ENCODE measurements at regions not wholly inside any gene's neighbourhood (a gene's known extent, or its start where the extent isn't known, plus 50 kb on each side); places are given as distances from the start of the nearest gene placed in this dataset.
"Not testable (repeated sequence)": the region's sequence is repeated elsewhere in the genome, so short reads cannot be mapped to it uniquely, and the experiment has no call there.

DNA sequence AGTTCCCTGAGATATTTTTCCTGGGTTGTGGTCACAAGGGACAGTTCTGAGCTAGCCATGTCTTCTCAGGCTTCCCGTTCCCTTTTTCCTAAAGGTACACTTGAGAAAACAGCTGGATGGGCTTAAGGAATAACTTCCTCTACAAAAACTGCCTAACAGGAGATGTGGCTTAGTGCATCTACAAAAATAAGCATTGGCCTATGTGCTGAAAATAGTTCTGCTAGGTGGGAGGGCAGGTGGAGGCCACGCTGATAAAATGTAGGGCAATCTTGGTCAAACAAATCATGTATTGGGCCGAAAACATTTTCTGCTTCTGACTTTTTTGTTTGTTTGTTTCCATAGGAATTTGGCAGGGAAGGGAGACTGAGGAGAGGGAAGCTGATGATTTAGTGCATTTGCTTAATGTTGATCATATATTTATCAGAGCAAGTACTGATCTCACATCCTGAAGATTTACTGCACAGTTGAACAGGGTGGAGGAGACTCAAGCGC is 409.4 kb upstream of the FZD8 start:
- DNase-seq (ENCODE audit: low spot score) = no peak

DNA sequence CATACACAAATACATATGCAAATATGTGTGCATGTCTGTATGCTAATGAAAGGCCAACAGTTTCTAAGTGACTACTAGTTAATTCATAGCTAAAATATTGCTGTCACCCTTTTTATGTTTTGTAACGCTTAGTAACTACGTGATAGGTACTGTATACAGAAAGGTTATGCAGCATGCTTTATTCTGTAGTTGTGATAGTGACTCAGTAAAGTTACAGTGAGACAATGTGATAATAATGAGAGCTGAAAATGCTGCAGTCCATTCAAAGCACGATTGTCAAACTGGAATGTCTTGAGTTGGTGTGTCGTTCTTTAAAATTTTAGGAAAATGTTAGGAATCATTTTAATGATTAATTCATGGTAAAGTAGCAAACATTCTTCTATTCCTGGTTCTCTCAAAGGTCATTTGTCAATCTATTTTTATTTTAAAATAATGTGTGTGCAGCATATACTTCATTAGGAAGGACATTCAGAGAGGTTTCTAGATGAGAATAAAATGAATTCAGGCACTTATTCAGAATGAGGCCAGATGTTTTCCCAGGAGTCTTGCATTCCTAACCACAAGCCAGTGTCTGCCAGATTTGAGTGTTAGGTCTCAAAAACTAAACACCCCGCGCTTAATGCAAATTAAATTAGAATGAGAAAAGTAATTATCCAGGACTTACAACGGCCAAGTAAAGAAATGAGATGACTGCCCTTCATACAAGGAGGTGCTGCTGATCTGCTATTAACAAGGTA is 408.8 kb upstream of the FZD8 start:
- DNase-seq (ENCODE audit: low spot score) = no peak

DNA sequence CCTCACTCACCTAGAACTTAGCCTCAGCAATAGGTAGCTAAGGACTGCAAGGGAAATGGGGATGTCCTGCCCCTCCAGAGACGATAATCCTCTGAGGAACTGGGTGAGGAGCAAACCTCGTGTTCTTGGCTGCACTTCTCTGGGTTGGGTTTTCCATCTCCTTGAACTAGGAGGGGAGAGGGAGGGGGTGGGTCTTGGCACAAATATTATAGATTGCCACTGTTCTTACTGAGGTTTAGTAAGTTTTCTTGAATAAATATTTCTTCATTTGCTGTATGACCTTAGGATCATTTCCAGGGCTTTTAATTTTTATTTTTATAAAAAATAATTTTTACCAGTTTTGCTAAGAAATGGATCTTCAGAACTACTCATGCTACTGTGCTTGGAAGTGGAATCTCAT is 406.7 kb upstream of the FZD8 start:
- DNase-seq (ENCODE audit: low spot score) = no peak

DNA sequence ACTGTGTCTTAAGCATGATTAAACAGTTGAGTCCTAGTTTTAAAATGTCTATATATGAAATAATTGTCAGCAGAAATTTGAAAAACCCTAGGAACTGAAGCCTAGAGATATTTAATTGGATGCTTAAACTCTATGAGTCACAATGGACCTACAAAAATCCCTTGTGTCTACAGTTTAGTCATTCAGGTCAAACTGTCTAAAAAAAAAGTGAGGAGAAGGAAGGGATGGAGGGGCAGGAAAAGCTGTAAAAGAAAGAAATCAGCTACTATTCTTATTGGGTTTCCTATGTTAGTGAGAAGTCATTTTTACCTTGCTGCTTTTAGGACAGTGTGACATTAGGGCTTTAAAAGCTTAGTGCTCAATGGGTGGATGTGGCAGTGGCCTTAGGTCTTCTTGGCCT is 406.1 kb upstream of the FZD8 start:
- no peak for DNase-seq (ENCODE audit: low spot score)

DNA sequence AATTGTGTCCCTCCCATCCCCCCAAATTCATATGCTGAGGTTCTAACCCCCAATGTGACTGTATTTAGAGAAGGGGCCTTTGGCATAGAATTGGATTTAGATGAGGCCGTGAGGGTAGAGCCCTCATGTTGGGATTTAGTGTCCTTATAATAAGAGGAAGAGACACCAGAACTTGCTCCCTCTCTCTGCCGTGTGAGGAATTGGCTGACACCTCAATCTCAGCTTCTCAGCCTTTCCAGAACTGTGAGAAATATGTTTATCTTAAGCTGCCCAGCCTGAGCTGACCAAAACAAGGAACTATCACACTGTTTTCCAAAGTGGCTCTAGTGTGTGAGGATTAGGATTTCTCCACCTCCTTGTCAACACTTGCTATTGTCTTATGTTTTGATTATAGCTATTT is 400.0 kb upstream of the FZD8 start:
- DNase-seq (ENCODE audit: low spot score) = no peak

DNA sequence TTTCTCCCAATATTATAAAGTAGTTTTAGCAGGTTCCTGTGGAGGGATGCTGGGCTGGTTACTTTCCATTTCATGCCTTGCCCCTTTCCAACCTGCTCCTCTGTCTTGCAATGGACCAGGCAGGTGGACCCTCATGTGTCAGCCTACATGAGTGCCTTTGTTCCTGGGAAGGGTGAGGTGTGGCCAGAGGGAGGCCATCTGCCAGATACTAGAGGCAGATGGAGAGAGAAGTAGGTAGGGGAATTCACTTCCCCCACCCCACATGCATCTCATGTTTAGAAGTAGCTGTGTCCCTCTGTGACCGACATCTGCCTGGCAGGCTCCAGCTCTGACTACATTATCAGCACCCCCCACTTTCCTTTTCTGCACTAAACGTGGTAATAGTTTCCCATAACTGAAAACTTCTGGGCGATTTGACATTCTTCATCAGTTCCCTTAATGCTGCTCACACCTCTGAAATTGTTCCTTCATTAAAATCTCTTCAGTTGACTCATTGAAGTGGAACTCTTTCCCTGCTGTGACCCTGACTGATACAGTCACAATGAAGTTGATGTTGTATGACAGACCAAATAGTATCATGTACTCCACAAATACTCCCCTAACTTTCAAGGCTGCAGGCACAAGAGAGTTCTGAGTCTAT is 396.3 kb upstream of the FZD8 start:
- DNase-seq (ENCODE audit: low spot score) = no peak

DNA sequence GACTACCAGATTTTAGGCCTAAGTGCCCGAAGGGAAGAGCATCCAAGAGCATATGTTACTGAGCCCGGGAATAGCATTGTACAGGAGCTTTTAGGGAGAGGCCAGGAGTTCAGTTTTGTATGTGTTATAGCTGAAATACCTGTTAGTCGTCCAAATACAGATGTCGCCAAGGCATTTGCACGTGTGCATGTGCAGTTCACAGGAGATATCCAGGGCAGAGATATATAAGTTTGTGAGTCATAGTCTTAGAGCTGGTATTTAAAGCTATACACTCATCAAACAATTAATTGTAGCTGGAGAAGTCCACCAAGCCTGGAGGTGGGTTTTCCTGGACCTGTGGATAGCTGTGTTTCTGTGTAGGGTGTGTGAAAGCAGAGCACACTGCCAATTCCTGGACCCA is 394.0 kb upstream of the FZD8 start:
- DNase-seq (ENCODE audit: low spot score) = no peak

DNA sequence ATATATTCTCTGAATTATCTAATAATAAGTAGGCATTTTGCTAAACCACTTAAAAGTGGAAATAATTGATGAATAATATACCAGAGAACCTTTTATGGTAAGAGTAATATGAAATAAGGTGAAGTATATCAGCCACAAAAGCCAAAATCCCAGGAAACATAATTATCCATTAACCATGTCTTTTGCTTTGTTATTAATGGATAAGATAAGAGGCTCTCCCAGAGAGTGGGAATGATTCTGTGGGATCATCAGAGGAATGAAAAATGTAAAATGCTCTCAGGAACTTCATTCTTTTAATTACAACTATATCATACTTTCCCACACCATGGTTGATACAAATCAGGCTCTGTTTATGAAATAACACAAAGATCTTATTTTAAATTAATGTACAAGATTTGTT is 391.7 kb upstream of the FZD8 start:
- DNase-seq (ENCODE audit: low spot score) = no peak

DNA sequence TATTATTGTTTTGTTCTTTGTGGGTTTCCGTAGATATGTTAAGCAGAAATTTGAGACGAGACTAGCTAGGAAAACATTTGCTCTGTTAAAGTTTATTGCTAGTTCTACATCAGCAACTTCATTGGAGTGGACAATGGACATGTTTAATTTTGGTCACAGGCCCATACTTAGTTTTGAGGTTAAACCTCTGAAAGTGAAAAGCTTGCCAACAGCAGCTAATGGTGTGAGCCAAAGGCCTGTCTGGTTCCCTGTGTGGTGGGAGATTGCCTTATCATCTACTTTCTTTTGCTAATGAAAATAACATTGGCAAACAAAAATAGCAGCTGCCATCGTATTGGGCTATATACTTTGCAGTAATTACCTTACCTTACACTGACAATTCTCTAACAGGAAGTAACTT is 388.4 kb upstream of the FZD8 start:
- no peak for DNase-seq (ENCODE audit: low spot score)

DNA sequence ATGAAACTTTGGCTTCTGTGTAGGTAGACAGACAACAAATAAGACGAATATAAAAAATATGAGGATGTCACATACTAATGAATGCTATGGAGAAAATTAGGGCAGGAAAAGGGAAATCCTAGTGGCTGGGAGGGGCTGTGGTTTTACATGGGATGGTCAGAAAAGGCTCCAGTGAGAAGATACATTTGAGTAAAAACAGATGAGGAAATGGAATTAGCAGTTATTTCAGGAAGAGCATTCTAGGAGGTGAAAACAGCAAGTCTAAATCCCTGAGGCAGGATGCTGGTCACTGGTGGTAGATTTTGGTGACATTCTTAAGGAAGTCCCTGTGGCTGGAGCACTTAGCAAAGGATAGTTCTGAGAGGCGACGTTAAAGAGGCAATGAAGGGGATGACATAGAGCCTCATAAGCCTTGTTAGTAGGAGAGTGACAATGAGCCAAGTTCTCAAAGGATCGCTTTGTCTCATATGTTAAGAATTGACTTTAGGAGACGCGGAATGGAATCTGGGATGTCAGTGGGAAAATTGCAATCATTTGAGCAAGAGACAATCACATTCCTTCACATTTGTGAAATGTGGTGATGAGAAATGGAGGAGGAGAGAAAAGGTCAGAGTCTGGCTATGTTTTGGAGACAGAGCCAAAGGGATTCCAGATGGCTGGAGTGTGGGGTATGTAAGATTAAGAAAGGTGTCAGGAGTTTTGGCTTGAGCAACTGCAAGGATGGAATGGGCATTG is 384.7 kb upstream of the FZD8 start:
- no peak for DNase-seq (ENCODE audit: low spot score)

DNA sequence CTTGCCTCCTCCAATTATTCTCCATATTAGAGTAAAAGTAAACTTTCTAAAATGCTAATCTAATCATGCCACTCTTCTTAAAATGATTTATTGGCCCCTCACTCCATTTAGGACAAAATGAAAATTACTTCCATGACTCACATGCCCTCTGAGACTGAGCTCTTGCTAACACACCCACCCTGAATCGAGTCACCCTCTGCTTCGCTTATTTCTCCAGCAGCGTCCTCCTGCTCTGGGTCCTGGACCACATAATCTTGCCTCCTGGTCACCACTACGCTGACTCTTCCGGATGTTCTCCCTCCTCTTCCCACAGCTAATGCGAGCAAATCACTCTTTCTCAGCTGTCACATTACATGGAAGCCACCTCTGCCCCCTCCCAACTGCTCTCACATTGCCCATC is 384.0 kb upstream of the FZD8 start:
- no peak for DNase-seq (ENCODE audit: low spot score)

DNA sequence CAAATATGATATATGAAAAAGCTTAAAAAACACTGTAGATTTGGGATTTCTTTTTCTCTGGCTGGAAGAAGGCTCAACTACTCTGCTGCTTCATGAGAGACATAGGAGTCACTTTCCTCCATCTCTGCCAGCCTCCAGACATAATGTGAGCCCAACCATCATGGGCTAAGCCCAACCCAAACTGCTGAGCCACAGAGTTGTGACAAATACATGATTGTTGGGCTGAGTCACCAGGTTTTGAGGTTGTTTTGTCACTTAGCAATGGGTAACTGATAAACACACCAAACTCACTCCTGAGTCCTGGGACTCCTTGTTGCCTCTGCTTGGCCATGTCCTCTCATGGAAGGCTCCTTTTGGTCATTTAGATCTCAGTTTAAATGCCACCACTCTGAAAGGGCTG is 381.8 kb upstream of the FZD8 start:
- DNase-seq (ENCODE audit: low spot score) = no peak

DNA sequence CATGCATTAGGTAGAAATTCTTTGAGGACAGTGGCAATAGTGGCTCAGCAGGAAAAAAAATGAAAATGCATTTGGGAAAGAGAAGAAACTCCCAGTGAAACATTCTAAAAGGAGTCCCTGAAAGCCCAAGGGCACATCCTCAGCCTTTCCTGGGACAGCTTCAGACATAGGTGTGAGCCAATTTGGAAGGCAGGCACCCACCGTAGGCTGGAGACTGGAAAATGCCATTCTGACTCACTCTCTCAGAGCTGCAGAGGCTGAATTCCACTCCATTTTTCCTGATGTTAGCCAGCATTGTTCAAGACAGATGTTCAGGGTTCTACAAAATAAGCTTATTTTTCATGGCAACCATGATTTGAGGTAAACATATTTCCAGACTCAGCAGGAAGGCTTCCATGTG is 379.0 kb upstream of the FZD8 start:
- DNase-seq (ENCODE audit: low spot score) = no peak

DNA sequence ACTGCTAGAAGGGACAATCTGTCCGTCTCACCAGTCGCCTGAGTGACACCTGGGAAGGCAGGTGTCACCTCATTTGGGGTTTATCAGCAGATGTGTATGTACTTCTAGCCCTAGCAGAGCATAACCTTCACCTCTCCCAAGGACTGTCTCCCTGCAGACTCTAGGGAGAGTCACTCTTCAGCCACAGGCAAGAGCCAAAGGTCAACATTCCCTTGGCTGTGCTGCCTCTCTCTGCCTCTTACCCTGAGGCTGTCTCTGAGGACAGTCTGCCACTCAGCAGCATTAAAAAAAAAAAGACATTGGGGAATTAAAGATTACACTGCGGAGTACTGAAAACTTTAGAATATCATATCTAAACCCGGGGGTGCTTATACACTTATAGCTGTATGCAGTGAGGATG is 377.7 kb upstream of the FZD8 start:
- DNase-seq (ENCODE audit: low spot score) = no peak

DNA sequence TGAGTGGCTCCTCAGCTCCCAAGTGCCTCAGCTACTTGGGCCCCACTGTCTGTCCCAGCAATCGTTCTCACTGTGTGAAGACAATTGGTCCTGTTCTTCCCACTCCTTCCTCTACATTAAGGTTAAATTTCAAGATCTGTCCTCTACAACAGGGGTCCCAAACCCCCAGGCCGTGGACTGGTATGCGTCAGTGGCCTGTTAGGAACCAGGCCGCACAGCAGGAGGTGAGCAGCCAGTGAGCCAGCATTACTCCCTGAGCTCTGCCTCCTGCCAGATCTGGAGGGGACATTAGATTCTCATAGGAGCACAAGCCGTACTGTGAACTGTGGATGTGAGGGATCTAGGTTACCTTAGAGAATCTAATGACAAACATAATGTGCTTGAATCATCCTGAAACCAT is 376.9 kb upstream of the FZD8 start:
- no peak for DNase-seq (ENCODE audit: low spot score)

DNA sequence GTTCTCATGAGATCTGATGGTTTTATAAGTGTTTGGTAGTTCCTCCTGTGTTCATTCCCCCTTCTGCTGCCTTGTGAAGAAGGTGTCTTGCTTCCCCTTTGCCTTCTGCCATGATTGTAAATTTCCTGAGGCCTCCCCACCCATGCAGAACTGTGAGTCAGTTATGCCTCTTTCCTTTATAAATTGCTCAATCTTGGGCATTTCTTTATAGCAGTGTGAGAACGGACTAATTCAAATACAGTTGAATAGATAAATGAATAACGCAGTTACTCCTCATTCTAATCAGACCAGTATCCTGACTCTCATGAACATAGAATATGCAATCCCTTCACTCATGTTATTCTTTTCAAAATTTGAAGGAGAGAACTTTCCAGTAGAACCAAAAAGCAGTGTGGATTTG is 375.0 kb upstream of the FZD8 start:
- DNase-seq (ENCODE audit: low spot score) = no peak

DNA sequence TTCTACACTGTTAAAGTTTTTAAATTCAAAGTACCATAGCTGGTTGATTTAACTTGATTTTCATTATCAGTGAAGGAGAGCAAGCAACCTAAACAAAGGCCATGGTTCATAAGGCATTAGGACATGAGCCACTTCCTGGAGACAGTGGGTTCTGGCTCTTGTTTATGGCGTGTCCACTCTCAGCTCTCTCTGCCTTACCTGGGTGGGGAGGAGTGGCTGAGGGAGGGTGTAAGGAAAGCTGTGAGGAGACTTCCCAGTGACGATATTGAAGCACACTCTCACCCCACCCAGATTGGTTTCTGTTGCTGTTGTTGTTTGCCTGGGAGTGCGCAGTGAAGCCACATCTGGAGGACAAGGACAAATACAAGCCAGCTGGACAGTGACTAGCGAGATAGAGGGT is 365.3 kb upstream of the FZD8 start:
- no peak for DNase-seq (ENCODE audit: low spot score)

DNA sequence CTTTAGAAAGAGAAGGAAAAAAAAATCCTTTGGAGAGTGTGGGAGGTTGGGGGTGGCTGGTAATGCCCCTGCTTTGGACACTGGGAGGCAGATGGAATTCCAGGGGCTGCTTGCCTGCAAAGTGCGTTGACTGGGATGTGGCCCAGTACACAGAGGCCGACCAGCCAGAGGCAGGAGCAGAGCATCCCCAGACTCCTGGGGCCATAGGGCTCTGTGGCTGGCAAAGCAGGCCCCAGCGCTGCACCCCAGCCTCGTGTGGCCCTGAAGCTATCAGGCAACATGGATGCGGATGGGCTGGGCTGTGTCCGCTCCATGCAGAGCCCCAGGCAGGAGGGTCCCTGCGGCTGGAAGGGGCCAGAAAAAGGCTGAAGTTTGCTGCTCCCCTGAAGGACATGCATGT is 361.6 kb upstream of the FZD8 start:
- DNase-seq (ENCODE audit: low spot score) = no peak

DNA sequence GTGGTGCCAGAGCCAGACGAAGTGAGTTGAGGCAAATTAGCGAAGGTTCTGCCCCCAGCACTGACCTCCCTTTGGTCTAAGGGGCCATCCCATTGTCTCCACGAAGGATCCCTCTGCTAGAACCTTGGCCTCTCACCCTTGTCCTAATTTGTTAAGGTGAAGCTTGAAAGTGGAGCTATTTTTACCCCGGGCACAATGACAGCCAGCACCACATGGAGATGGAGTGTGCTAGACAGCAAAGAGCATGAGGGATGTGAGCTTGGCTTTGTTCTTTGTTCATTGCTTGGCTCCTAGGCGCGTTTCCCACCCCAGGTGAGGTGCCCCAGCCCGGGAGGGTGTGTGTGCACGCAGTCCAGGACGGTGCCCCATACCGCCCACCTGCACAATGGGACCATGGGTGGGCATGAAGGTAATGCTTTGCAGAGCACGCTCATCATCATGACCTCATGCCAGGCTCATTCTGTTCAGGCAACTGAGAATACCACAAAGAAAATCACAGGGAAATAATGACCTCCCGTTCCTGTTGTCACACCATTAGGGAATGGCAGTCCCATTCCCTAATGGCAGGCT is 361.0 kb upstream of the FZD8 start:
- no peak for DNase-seq (ENCODE audit: low spot score)

DNA sequence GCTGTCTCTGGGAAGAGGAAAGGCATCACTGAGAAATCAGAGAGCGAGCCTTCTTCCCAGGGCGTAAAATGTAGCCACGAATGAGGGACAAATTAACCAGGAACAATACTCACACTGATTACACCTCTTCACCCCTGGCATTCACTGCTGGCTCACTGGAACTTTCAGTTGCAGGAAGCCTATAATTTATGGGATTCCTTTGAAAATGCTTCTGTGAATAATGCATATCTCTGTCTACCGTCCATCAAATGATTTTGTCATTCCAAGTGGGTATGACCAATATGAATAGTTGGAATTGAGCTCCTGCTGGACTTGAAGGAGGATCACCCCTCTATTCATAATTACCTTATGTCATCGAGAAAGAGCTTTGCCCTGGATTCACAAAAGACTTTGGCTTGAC is 360.3 kb upstream of the FZD8 start:
- no peak for DNase-seq (ENCODE audit: low spot score)

DNA sequence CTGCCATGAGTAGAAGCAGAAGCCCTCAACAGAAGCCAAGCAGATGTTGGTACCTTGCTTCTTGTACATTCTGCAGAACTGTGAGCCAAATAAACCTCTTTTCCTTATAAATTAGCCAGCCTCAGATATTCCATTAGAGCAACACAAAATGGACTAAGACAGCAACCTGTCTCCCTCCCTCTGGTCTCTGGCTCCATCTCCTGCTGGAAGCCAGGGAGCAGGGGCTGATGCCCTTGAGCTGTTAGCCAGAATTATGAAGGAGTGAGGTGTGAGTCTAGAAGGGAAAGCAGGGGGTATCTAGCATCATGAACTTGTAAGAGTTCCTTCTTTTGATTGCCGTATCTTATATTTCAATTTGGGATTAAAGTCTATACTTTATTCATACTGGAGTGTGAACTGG is 358.7 kb upstream of the FZD8 start:
- not testable (repeated sequence) for DNase-seq (ENCODE audit: low spot score)

DNA sequence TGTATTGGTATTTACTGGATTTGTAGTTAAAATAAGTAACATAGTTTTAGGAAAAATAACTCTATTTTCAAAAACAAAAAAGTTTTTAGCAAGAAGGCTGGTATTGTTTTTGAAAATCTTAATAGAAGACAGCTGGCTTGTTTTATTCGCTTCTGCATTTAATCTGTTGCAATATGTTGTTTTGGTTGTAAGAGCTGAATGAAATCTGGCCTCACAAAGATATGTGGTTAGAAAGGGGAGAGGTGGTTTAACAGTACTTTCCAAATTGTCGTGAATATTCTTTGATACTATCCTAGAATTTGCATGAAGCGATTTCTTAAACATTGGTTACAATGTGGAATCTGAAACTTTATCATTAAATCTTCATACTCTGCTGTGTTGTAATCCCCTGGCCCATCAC is 355.9 kb upstream of the FZD8 start:
- DNase-seq (ENCODE audit: low spot score) = no peak

DNA sequence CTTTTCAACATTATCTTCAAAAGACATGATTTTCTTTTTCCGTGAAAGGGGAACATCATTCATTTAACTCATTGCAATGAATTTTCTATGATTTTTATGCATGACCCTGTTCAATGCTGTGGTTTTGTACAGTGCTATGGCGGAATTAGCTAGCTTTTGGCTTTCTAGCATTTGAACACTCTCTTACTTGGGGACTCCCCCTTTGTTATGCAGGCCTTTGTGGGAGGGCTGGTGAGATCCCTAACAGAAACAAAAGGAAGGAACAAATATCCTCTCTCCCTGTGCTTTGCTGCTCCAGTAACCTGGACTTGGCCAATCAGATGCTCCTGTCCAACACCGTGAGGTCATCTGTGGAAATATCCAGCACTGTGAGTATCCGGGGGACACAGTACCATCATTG is 353.4 kb upstream of the FZD8 start:
- no peak for DNase-seq (ENCODE audit: low spot score)

Data from ecto neural progenitor cell (in vitro differentiated cells).